Keratinocyte (primary cell): ENCODE measurements at regions not wholly inside any gene's neighbourhood (a gene's known extent, or its start where the extent isn't known, plus 50 kb on each side); places are given as distances from the start of the nearest gene placed in this dataset.

Experiments used
- DNase-seq: peaks from one replicate; pipeline ENCODE4 v3.0.0-alpha.2; 2011; ENCODE audit warnings: low read depth, missing footprints, low spot score
- FAIRE-seq: peaks from 2 replicates; lab custom pipeline; 2011; peaks lifted over from hg19 to GRCh38; lab: Jason Lieb, UNC
- H2AFZ ChIP-seq: 2 replicates; pipeline ENCODE4 v1.6.0; 2012; ENCODE audit warnings: low read length, control low read depth, inconsistent platforms; ENCODE audit not compliant: control insufficient read depth
- H3K27ac ChIP-seq: 2 replicates; pipeline ENCODE4 v1.5.1; 2011; ENCODE audit warnings: low read length; ENCODE audit not compliant: control insufficient read depth, insufficient read depth
- H3K27me3 ChIP-seq: 3 replicates; pipeline ENCODE4 v1.6.0; 2011; ENCODE audit warnings: low read length; ENCODE audit not compliant: control insufficient read depth, insufficient read depth; ENCODE audit errors: extremely low read depth
- H3K36me3 ChIP-seq, 2 experiments: 2 replicates in 1 of 2; 3 replicates in 1 of 2; pipeline ENCODE4 v1.5.1; 2011; ENCODE audit warnings: low read length in 2 of 2, mild to moderate bottlenecking in 1 of 2; ENCODE audit not compliant: control insufficient read depth in 2 of 2, insufficient read depth in 2 of 2; ENCODE audit errors: extremely low read depth in 1 of 2
- H3K4me1 ChIP-seq: 3 replicates; pipeline ENCODE4 v1.5.1; 2011; ENCODE audit warnings: low read length; ENCODE audit not compliant: control insufficient read depth, insufficient read depth; ENCODE audit errors: extremely low read depth
- H3K4me2 ChIP-seq: 3 replicates; pipeline ENCODE4 v1.6.0; 2011; ENCODE audit warnings: low read depth, low read length; ENCODE audit not compliant: control insufficient read depth, insufficient read depth; ENCODE audit errors: extremely low read depth
- H3K4me3 ChIP-seq, 3 experiments: fragments of 200-600 bp in 1 of 3; sonication (generic) in 1 of 3; 2 replicates in 2 of 3; 3 replicates in 1 of 3; pipeline ENCODE4 v1.5.1; 2011 to 2016; ENCODE audit warnings: low read length in 3 of 3, mild to moderate bottlenecking in 3 of 3, control low read depth in 2 of 3, inconsistent platforms in 1 of 3, low read depth in 1 of 3, mixed read lengths in 1 of 3, mixed run types in 1 of 3, moderate library complexity in 1 of 3; ENCODE audit not compliant: control insufficient read depth in 2 of 3, insufficient read depth in 2 of 3; ENCODE audit errors: extremely low read depth in 1 of 3
- H3K79me2 ChIP-seq: 2 replicates; pipeline ENCODE4 v1.6.0; 2012; ENCODE audit warnings: low read length; ENCODE audit not compliant: control insufficient read depth, insufficient read depth
- H3K9ac ChIP-seq: 3 replicates; pipeline ENCODE4 v1.6.0; 2011; ENCODE audit warnings: low read length; ENCODE audit not compliant: control insufficient read depth, insufficient read depth; ENCODE audit errors: extremely low read depth
- H3K9me1 ChIP-seq: 3 replicates; pipeline ENCODE4 v1.6.0; 2011; ENCODE audit warnings: low read length; ENCODE audit not compliant: control insufficient read depth, insufficient read depth; ENCODE audit errors: extremely low read depth
- H3K9me3 ChIP-seq: 2 replicates; pipeline ENCODE4 v1.5.1; 2012; ENCODE audit warnings: low read depth, low read length; ENCODE audit not compliant: control insufficient read depth
- H4K20me1 ChIP-seq: 3 replicates; pipeline ENCODE4 v1.6.0; 2011; ENCODE audit warnings: low read length; ENCODE audit not compliant: control insufficient read depth, insufficient read depth; ENCODE audit errors: extremely low read depth
- EZH2 ChIP-seq: IDR thresholded peaks from one replicate; pipeline ENCODE4 v1.6.1; 2012; ENCODE audit warnings: inconsistent platforms, mild to moderate bottlenecking, low read length, moderate library complexity
- dilution Hi-C: fragments of 300-500 bp; cut with MboI; formaldehyde crosslinking; loops from one replicate; pipeline ENCODE4 v1.7.0; 2020; ENCODE audit warnings: low sequenced_read_pairs; ENCODE audit not compliant: extremely low pct_ligation_motif_present
- TF ChIP-seq, protein P1 (sequence below), 3 experiments: IDR thresholded peaks in 1 of 3; conservative IDR thresholded peaks in 1 of 3; optimal IDR thresholded peaks in 1 of 3; 2 replicates in 2 of 3; 3 replicates in 1 of 3; pipeline versions ENCODE3 to v1.5.1; 2011; ENCODE audit warnings: low read length in 3 of 3, mild to moderate bottlenecking in 3 of 3, moderate library complexity in 2 of 3, control low read depth in 1 of 3, inconsistent platforms in 1 of 3; ENCODE audit not compliant: insufficient read depth in 2 of 3; ENCODE audit errors: extremely low read depth in 1 of 3

DNA sequence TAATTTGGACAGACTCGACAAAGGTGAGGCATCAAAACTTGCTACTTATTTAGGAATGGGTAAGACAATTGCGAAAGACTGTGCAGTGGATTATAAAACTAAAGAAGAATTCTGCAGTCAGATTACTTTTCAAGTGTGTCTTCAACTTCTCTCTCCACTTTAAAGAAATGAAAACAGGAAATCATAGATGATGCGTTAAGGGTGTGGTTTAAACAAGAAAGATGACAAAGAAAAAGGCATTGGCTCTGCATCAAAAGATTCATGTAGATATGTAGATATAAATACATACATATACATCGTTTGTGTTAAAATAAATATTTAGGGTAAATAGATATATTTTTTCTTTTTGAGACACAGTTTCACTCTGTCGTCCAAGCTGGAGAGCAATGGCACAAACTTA, 74.6 kb upstream of the PARP11 start:
- no peak overlapping the region for H3K4me2 ChIP-seq
- H3K36me3 ChIP-seq, result no peaks in the 10 kb centered on the region
- H3K9ac ChIP-seq, result no peak overlapping the region
- DNase-seq, result no peak
- no peaks in the 10 kb centered on the region for H3K9me3 ChIP-seq
- H4K20me1 ChIP-seq, result no peaks in the 10 kb centered on the region
- H2AFZ ChIP-seq, result no peak overlapping the region
- FAIRE-seq, result no peak
- no peak overlapping the region for H3K4me3 ChIP-seq
- no peaks in the 10 kb centered on the region for H3K4me1 ChIP-seq
- H3K9me1 ChIP-seq, result no peaks in the 10 kb centered on the region
- TF ChIP-seq, protein P1, sequence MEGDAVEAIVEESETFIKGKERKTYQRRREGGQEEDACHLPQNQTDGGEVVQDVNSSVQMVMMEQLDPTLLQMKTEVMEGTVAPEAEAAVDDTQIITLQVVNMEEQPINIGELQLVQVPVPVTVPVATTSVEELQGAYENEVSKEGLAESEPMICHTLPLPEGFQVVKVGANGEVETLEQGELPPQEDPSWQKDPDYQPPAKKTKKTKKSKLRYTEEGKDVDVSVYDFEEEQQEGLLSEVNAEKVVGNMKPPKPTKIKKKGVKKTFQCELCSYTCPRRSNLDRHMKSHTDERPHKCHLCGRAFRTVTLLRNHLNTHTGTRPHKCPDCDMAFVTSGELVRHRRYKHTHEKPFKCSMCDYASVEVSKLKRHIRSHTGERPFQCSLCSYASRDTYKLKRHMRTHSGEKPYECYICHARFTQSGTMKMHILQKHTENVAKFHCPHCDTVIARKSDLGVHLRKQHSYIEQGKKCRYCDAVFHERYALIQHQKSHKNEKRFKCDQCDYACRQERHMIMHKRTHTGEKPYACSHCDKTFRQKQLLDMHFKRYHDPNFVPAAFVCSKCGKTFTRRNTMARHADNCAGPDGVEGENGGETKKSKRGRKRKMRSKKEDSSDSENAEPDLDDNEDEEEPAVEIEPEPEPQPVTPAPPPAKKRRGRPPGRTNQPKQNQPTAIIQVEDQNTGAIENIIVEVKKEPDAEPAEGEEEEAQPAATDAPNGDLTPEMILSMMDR (optimal IDR thresholded peaks at IDR 0.05 in 1 of 3, IDR thresholded peaks at IDR 0.05 in 1 of 3, conservative IDR thresholded peaks at IDR 0.05 in 1 of 3; ENCODE audit: extremely low read depth in 1 of 3, insufficient read depth in 2 of 3, low read length in 3 of 3), result no peak
- no peak for TF ChIP-seq EZH2
- no peaks in the 10 kb centered on the region for H3K27me3 ChIP-seq
- no peak overlapping the region for H3K27ac ChIP-seq
- no peaks in the 10 kb centered on the region for H3K79me2 ChIP-seq
- dilution Hi-C loops, result no loop called here

DNA sequence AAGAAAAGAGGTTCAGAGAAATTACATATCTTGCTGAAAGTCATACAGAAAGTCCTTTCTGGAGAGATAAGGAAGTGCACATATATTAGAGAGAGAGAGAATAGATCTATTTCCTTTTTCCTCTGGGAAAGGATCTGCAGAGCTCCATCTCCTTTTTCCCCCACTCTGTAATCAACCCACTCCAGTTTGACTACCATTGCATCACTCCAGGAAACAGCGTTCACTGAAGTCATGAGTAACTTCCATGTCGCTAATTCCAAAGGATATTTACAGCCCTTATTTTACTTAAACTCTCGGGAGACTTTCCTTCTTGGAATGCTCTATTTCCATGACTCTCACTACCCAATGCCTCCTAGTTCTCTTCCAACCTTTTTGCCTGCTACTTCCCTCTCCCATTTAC, 72.5 kb upstream of the PARP11 start:
- Histone ChIP-seq H3K4me3 (no peak overlapping the region), H3K27ac (no peak overlapping the region), H4K20me1 (no peaks in the 10 kb centered on the region), H3K4me1 (no peaks in the 10 kb centered on the region), H3K79me2 (no peaks in the 10 kb centered on the region), H3K9ac (no peak overlapping the region), H3K9me1 (no peaks in the 10 kb centered on the region), H3K4me2 (no peak overlapping the region), H3K27me3 (no peaks in the 10 kb centered on the region), H3K9me3 (no peaks in the 10 kb centered on the region), H2AFZ (no peak overlapping the region), H3K36me3 (no peaks in the 10 kb centered on the region)
- TF ChIP-seq EZH2, result no peak
- TF ChIP-seq, protein P1 (optimal IDR thresholded peaks at IDR 0.05 in 1 of 3, IDR thresholded peaks at IDR 0.05 in 1 of 3, conservative IDR thresholded peaks at IDR 0.05 in 1 of 3; ENCODE audit: extremely low read depth in 1 of 3, insufficient read depth in 2 of 3, low read length in 3 of 3), result no peak
- dilution Hi-C loops, result no loop called here
- FAIRE-seq (no peak), DNase-seq (no peak)
